ENCODE measurements at regions not wholly inside any gene's neighbourhood (a gene's known extent, or its start where the extent isn't known, plus 50 kb on each side); places are given as distances from the start of the nearest gene placed in this dataset.

GRCh38 chr22:22767876-22768602 is 119.6 kb upstream of the IGLL5 start:
- Histone ChIP-seq H3K27me3 (replicated peaks; ENCODE audit: control insufficient read depth, insufficient read depth, low read length) (no peaks in the 10 kb centered on the region; the same call in 1 of the 2 replicates), H3K4me3 (replicated peaks; ENCODE audit: low read depth, low read length) (no peak overlapping the region), H3K36me3 (ENCODE audit: control insufficient read depth, insufficient read depth, low read length) (no peaks in the 10 kb centered on the region)
- peak; percentile 4 for TF ChIP-seq CTCF (IDR thresholded peaks at IDR 0.05; ENCODE audit: insufficient read depth, low read length, poor library complexity, severe bottlenecking)
- no peak for DNase-seq (ENCODE audit: extremely low read depth, insufficient read length)

GRCh38 chr22:22768885-22769284 is 118.7 kb upstream of the IGLL5 start:
- DNase-seq (ENCODE audit: extremely low read depth, insufficient read length) = no peak
- no peak for TF ChIP-seq CTCF (IDR thresholded peaks at IDR 0.05; ENCODE audit: insufficient read depth, low read length, poor library complexity, severe bottlenecking)
- H3K27me3 ChIP-seq (replicated peaks; ENCODE audit: control insufficient read depth, insufficient read depth, low read length) = no peaks in the 10 kb centered on the region; the same call in 1 of the 2 replicates

GRCh38 chr22:22769434-22770279 is 118.0 kb upstream of the IGLL5 start:
- H3K4me3 ChIP-seq (replicated peaks; ENCODE audit: low read depth, low read length) = no peak overlapping the region
- TF ChIP-seq CTCF (IDR thresholded peaks at IDR 0.05; ENCODE audit: insufficient read depth, low read length, poor library complexity, severe bottlenecking) = no peak

More at GRCh38 chr22:22768885-22769284, 118.7 kb upstream of the IGLL5 start:
- no peaks in the 10 kb centered on the region for H3K36me3 ChIP-seq (ENCODE audit: control insufficient read depth, insufficient read depth, low read length)
- no peak overlapping the region for H3K4me3 ChIP-seq (replicated peaks; ENCODE audit: low read depth, low read length)

GRCh38 chr22:22770280-22770871 is 117.2 kb upstream of the IGLL5 start:
- TF ChIP-seq CTCF (IDR thresholded peaks at IDR 0.05; ENCODE audit: insufficient read depth, low read length, poor library complexity, severe bottlenecking) = peak; percentile 74
- no peaks in the 10 kb centered on the region for H3K36me3 ChIP-seq (ENCODE audit: control insufficient read depth, insufficient read depth, low read length)
- DNase-seq (ENCODE audit: extremely low read depth, insufficient read length) = no peak
- H3K4me3 ChIP-seq (replicated peaks; ENCODE audit: low read depth, low read length) = no peak overlapping the region
- H3K27me3 ChIP-seq (replicated peaks; ENCODE audit: control insufficient read depth, insufficient read depth, low read length) = no peaks in the 10 kb centered on the region; the same call in 1 of the 2 replicates

More at GRCh38 chr22:22769434-22770279, 118.0 kb upstream of the IGLL5 start:
- DNase-seq (ENCODE audit: extremely low read depth, insufficient read length) = no peak
- H3K27me3 ChIP-seq (replicated peaks; ENCODE audit: control insufficient read depth, insufficient read depth, low read length) = no peaks in the 10 kb centered on the region; the same call in 1 of the 2 replicates
- H3K36me3 ChIP-seq (ENCODE audit: control insufficient read depth, insufficient read depth, low read length) = no peaks in the 10 kb centered on the region

GRCh38 chr22:22770881-22771280 is 116.7 kb upstream of the IGLL5 start:
- Histone ChIP-seq H3K36me3 (ENCODE audit: control insufficient read depth, insufficient read depth, low read length) (no peaks in the 10 kb centered on the region), H3K27me3 (replicated peaks; ENCODE audit: control insufficient read depth, insufficient read depth, low read length) (no peaks in the 10 kb centered on the region; the same call in 1 of the 2 replicates), H3K4me3 (replicated peaks; ENCODE audit: low read depth, low read length) (no peak overlapping the region)
- no peak for TF ChIP-seq CTCF (IDR thresholded peaks at IDR 0.05; ENCODE audit: insufficient read depth, low read length, poor library complexity, severe bottlenecking)
- no peak for DNase-seq (ENCODE audit: extremely low read depth, insufficient read length)
